CD4-positive, alpha-beta T cell treated with Interleukin-15 for 1 hour (primary cell): ENCODE measurements at regions not wholly inside any gene's neighbourhood (a gene's known extent, or its start where the extent isn't known, plus 50 kb on each side); places are given as distances from the start of the nearest gene placed in this dataset.
"Not testable (repeated sequence)": the region's sequence is repeated elsewhere in the genome, so short reads cannot be mapped to it uniquely, and the experiment has no call there.

Experiments used
- DNase-seq: peaks from one replicate; pipeline ENCODE4 v3.0.0-alpha.2; 2020

GRCh38 chr9:134531220-134531970 is 110.2 kb upstream of the COL5A1 start:
- DNase-seq, result no peak

- DNase-seq, result no peak
Measured at GRCh38 chr9:134532084-134532483, 109.5 kb upstream of the COL5A1 start.

- DNase-seq, result not testable (repeated sequence)
Measured at GRCh38 chr9:134532661-134533060, 108.9 kb upstream of the COL5A1 start.

GRCh38 chr9:134533850-134534588 is 107.6 kb upstream of the COL5A1 start:
- DNase-seq, result no peak

- no peak for DNase-seq
Measured at GRCh38 chr9:134534661-134535080, 106.9 kb upstream of the COL5A1 start.

- no peak for DNase-seq
Measured at GRCh38 chr9:134535171-134535570, 106.4 kb upstream of the COL5A1 start.

GRCh38 chr9:134536101-134536900 is 105.3 kb upstream of the COL5A1 start:
- no peak for DNase-seq

GRCh38 chr9:134536931-134537330 is 104.7 kb upstream of the COL5A1 start:
- DNase-seq, result no peak

- no peak for DNase-seq
Measured at GRCh38 chr9:134537951-134538641, 103.5 kb upstream of the COL5A1 start.

GRCh38 chr9:134538856-134539566 is 102.6 kb upstream of the COL5A1 start:
- DNase-seq, result no peak

- no peak for DNase-seq
Measured at GRCh38 chr9:134539586-134540194, 101.9 kb upstream of the COL5A1 start.

- no peak for DNase-seq
Measured at GRCh38 chr9:134540276-134541096, 101.1 kb upstream of the COL5A1 start.

- no peak for DNase-seq
Measured at GRCh38 chr9:134541097-134541747, 100.4 kb upstream of the COL5A1 start.

GRCh38 chr9:134544388-134545214 is 97.0 kb upstream of the COL5A1 start:
- DNase-seq, result no peak

GRCh38 chr9:134545215-134545542 is 96.4 kb upstream of the COL5A1 start:
- no peak for DNase-seq

- no peak for DNase-seq
Measured at GRCh38 chr9:134545543-134546245, 95.9 kb upstream of the COL5A1 start.

GRCh38 chr9:134546246-134546731 is 95.3 kb upstream of the COL5A1 start:
- DNase-seq, result no peak

GRCh38 chr9:134546746-134547145 is 94.9 kb upstream of the COL5A1 start:
- DNase-seq, result no peak
